CD1c-positive myeloid dendritic cell (primary cell): ENCODE measurements at regions not wholly inside any gene's neighbourhood (a gene's known extent, or its start where the extent isn't known, plus 50 kb on each side); places are given as distances from the start of the nearest gene placed in this dataset.
"Not testable (repeated sequence)": the region's sequence is repeated elsewhere in the genome, so short reads cannot be mapped to it uniquely, and the experiment has no call there.

Experiments used
- DNase-seq: peaks from one replicate; pipeline ENCODE4 v3.0.0-alpha.2; 2016; ENCODE audit errors: extremely low spot score

- DNase-seq, result peak; percentile 1
These were observed 102.5 kb downstream of the PRL start for GRCh38 chr6:22194188-22194921.

GRCh38 chr6:22199771-22200170, 97.1 kb downstream of the PRL start:
- DNase-seq, result no peak

GRCh38 chr6:22204153-22204552, 92.7 kb downstream of the PRL start:
- no peak for DNase-seq

- no peak for DNase-seq
These were observed 91.6 kb downstream of the PRL start for GRCh38 chr6:22205266-22205665.

GRCh38 chr6:22206106-22206505, 90.7 kb downstream of the PRL start:
- no peak for DNase-seq

GRCh38 chr6:22208026-22208425, 88.8 kb downstream of the PRL start:
- no peak for DNase-seq

GRCh38 chr6:22214314-22214713, 82.5 kb downstream of the PRL start:
- DNase-seq, result no peak

GRCh38 chr6:22215474-22215873, 81.4 kb downstream of the PRL start:
- DNase-seq, result not testable (repeated sequence)

- DNase-seq, result no peak
These were observed 78.4 kb downstream of the PRL start for GRCh38 chr6:22218410-22218809.

GRCh38 chr6:22219925-22220324, 76.9 kb downstream of the PRL start:
- no peak for DNase-seq

GRCh38 chr6:22221211-22221610, 75.6 kb downstream of the PRL start:
- DNase-seq, result no peak

- no peak for DNase-seq
These were observed 75.2 kb downstream of the PRL start for GRCh38 chr6:22221630-22222029.

- DNase-seq, result no peak
These were observed 74.4 kb downstream of the PRL start for GRCh38 chr6:22222469-22222868.

- no peak for DNase-seq
These were observed 68.8 kb downstream of the PRL start for GRCh38 chr6:22227824-22228610.

- DNase-seq, result no peak
These were observed 65.8 kb downstream of the PRL start for GRCh38 chr6:22231050-22231449.

- DNase-seq, result no peak
These were observed 65.2 kb downstream of the PRL start for GRCh38 chr6:22231616-22232015.

- DNase-seq, result no peak
These were observed 60.0 kb downstream of the PRL start for GRCh38 chr6:22236626-22237414.
